ENCODE measurements at regions not wholly inside any gene's neighbourhood (a gene's known extent, or its start where the extent isn't known, plus 50 kb on each side); places are given as distances from the start of the nearest gene placed in this dataset.

DNA sequence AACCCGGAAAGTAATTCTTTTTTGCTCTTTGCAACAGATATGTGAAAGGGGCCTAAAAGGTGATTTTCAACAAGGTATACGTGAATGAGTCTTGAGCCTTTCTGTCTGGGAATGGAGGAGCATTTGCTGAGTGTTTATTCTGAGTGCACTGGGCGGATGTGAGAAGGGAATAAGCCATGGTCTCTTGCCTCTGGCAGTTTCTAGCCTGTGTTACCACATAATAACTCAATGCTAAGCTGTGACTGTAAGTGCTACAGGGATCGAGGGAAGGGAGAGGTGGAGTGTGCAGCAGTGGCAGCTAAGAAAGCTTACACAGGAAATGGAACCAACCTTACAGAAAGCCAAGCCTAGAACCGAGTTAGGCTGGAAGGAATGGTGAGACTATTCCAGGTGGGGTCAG lies 444.3 kb downstream of the SLC4A3 start:
- H2BK20ac ChIP-seq (ENCODE audit: low read depth, low read length, poor library complexity, severe bottlenecking): no peak overlapping the region
- peaks cover 4% of the 10 kb centered on the region; the same call in 1 of the 2 replicates for H3K4me1 ChIP-seq (ENCODE audit: insufficient read depth, low read length)
- no peak overlapping the region for H3K9ac ChIP-seq (ENCODE audit: extremely low read depth, insufficient read length, low read length)
- no peak overlapping the region for H3T11ph ChIP-seq (ENCODE audit: low read length)
- peak overlapping the region in 1 of 3 experiments; percentile 48; a peak in 3 of 7 replicates for H3K27ac Mint-ChIP-seq
- H3K9me3 ChIP-seq (ENCODE audit: control insufficient read depth, low read depth, low read length): no peaks in the 10 kb centered on the region
- no peak overlapping the region for H3K23ac ChIP-seq (ENCODE audit: insufficient read length, low read depth, low read length)
- no peaks in the 10 kb centered on the region for H3K27me3 Mint-ChIP-seq (ENCODE audit: low read depth)
- no peak overlapping the region for H2BK12ac ChIP-seq (ENCODE audit: insufficient read length, low read depth, low read length)
- H3K9me3 Mint-ChIP-seq: no peaks in the 10 kb centered on the region
- H3K14ac ChIP-seq (ENCODE audit: insufficient read depth, low read length): no peak overlapping the region
- H2AK5ac ChIP-seq (ENCODE audit: insufficient read length, low read length): no peak overlapping the region
- 0 out of 7 replicates have a peak, but pooled peaks cover 0 to 2% (median 0%) of the 10 kb centered on the region in 3 experiments for H3K36me3 Mint-ChIP-seq (ENCODE audit: insufficient read depth in 1 of 3, low read depth in 3 of 3)
- no peak overlapping the region for H2AFZ ChIP-seq (ENCODE audit: low read length)
- no peak overlapping the region for H2BK5ac ChIP-seq (ENCODE audit: insufficient read length, low read length)
- no peaks in the 10 kb centered on the region for H3K79me2 ChIP-seq (ENCODE audit: insufficient read depth, low read length)
- H3K23me2 ChIP-seq (ENCODE audit: insufficient read length, low read depth, low read length, poor library complexity, severe bottlenecking): no peaks in the 10 kb centered on the region
- no peak overlapping the region for H3K4ac ChIP-seq (ENCODE audit: low read depth, low read length)
- no peaks in the 10 kb centered on the region for H3K79me1 ChIP-seq (ENCODE audit: insufficient read depth, low read depth, low read length, poor library complexity, severe bottlenecking)
- no CpG with 5 or more reads among the region's 5 CpGs for WGBS (ENCODE audit: extremely low coverage, insufficient read length, low lambda C conversion rate)
- no peak overlapping the region for H3K56ac ChIP-seq (ENCODE audit: insufficient read length, low read depth, low read length)
- H4K91ac ChIP-seq (ENCODE audit: insufficient read length, low read depth, low read length): no peak overlapping the region
- no peak overlapping the region for H3K27ac ChIP-seq (ENCODE audit: insufficient read length, low read depth, low read length)
- H3K4me1 Mint-ChIP-seq: peaks cover 7 to 11% of the 10 kb centered on the region in 2 experiments
- no peaks in the 10 kb centered on the region for H3K27me3 ChIP-seq (ENCODE audit: insufficient read depth, low read length)
- TF ChIP-seq, protein P1, sequence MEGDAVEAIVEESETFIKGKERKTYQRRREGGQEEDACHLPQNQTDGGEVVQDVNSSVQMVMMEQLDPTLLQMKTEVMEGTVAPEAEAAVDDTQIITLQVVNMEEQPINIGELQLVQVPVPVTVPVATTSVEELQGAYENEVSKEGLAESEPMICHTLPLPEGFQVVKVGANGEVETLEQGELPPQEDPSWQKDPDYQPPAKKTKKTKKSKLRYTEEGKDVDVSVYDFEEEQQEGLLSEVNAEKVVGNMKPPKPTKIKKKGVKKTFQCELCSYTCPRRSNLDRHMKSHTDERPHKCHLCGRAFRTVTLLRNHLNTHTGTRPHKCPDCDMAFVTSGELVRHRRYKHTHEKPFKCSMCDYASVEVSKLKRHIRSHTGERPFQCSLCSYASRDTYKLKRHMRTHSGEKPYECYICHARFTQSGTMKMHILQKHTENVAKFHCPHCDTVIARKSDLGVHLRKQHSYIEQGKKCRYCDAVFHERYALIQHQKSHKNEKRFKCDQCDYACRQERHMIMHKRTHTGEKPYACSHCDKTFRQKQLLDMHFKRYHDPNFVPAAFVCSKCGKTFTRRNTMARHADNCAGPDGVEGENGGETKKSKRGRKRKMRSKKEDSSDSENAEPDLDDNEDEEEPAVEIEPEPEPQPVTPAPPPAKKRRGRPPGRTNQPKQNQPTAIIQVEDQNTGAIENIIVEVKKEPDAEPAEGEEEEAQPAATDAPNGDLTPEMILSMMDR (conservative IDR thresholded peaks at IDR 0.05): no peak
- H2BK120ac ChIP-seq (ENCODE audit: low read depth, low read length, poor library complexity, severe bottlenecking): no peak overlapping the region
- H3K4me3 Mint-ChIP-seq: no peak overlapping the region
- no peak overlapping the region for H4K8ac ChIP-seq (replicated peaks; ENCODE audit: insufficient read length, low read depth, low read length)
- H3K4me2 ChIP-seq (ENCODE audit: insufficient read depth, insufficient read length, low read length): no peak overlapping the region
- no peak overlapping the region for H2BK15ac ChIP-seq (ENCODE audit: low read depth, low read length)
- no peak overlapping the region for H3K18ac ChIP-seq (ENCODE audit: insufficient read length, low read depth, low read length)
- no peak overlapping the region for H4K5ac ChIP-seq (ENCODE audit: insufficient read length, low read depth, low read length)
- DNase-seq: no peak
- H4K20me1 ChIP-seq (ENCODE audit: control insufficient read depth, insufficient read depth, insufficient read length): no peaks in the 10 kb centered on the region
